Trophoblast cell (in vitro differentiated cells and primary cell): ENCODE measurements at regions not wholly inside any gene's neighbourhood (a gene's known extent, or its start where the extent isn't known, plus 50 kb on each side); places are given as distances from the start of the nearest gene placed in this dataset.

Experiments
- DNase-seq, 2 donors: peaks; one replicate each; pipeline ENCODE4 v3.0.0-alpha.2; 2016
- H2AFZ ChIP-seq: 2 replicates; pipeline ENCODE4 v1.6.1; 2013; ENCODE audit warnings: low read length, moderate library complexity, mild to moderate bottlenecking; ENCODE audit not compliant: insufficient read depth, poor library complexity
- H2AK5ac ChIP-seq: 2 replicates; pipeline ENCODE4 v1.6.1; 2013; ENCODE audit warnings: mild to moderate bottlenecking, low read length
- H2BK120ac ChIP-seq: 2 replicates; pipeline ENCODE4 v1.6.1; 2013; ENCODE audit warnings: low read length, mild to moderate bottlenecking, moderate library complexity; ENCODE audit not compliant: insufficient read depth, poor library complexity
- H2BK12ac ChIP-seq: 2 replicates; pipeline ENCODE4 v1.6.1; 2013; ENCODE audit warnings: mild to moderate bottlenecking, low read length, moderate library complexity
- H2BK5ac ChIP-seq: 2 replicates; pipeline ENCODE4 v1.6.1; 2013; ENCODE audit warnings: low read length, low read depth, moderate library complexity, mild to moderate bottlenecking; ENCODE audit not compliant: poor library complexity
- H3K14ac ChIP-seq: 2 replicates; pipeline ENCODE4 v1.6.1; 2013; ENCODE audit warnings: mild to moderate bottlenecking, low read length
- H3K18ac ChIP-seq: 2 replicates; pipeline ENCODE4 v1.6.1; 2013; ENCODE audit warnings: mild to moderate bottlenecking, low read length
- H3K23ac ChIP-seq: 2 replicates; pipeline ENCODE4 v1.6.1; 2013; ENCODE audit warnings: low read length
- H3K27ac ChIP-seq: 2 replicates; pipeline ENCODE4 v1.5.1; 2013; ENCODE audit warnings: low read depth, mild to moderate bottlenecking, inconsistent platforms, low read length, moderate library complexity
- H3K27me3 ChIP-seq: 2 replicates; pipeline ENCODE4 v1.6.1; 2013; ENCODE audit warnings: inconsistent platforms, mild to moderate bottlenecking, low read length, moderate library complexity; ENCODE audit not compliant: insufficient read depth
- H3K36me3 ChIP-seq, 2 experiments: 1 replicate in 1 of 2; 2 replicates in 1 of 2; pipeline ENCODE4 v1.6.1; 2013; ENCODE audit warnings: low read length in 2 of 2, mild to moderate bottlenecking in 2 of 2, moderate library complexity in 1 of 2; ENCODE audit not compliant: insufficient read depth in 2 of 2, control insufficient read depth in 1 of 2
- H3K4ac ChIP-seq: 2 replicates; pipeline ENCODE4 v1.6.1; 2013; ENCODE audit warnings: low read depth, mild to moderate bottlenecking, low read length, moderate library complexity
- H3K4me1 ChIP-seq, 2 experiments: 1 replicate in 1 of 2; 2 replicates in 1 of 2; pipeline ENCODE4 v1.6.1; 2013; ENCODE audit warnings: low read length in 2 of 2, mild to moderate bottlenecking in 2 of 2, moderate library complexity in 1 of 2; ENCODE audit not compliant: insufficient read depth in 2 of 2, control insufficient read depth in 1 of 2
- H3K4me2 ChIP-seq: 2 replicates; pipeline ENCODE4 v1.6.1; 2013; ENCODE audit warnings: inconsistent platforms, mild to moderate bottlenecking, low read length, moderate library complexity
- H3K4me3 ChIP-seq: 2 replicates; pipeline ENCODE4 v1.5.1; 2013; ENCODE audit warnings: mild to moderate bottlenecking, low read depth, low read length, inconsistent platforms
- H3K79me1 ChIP-seq: one replicate; pipeline ENCODE4 v1.6.1; 2013; ENCODE audit warnings: low read length
- H3K79me2 ChIP-seq: 2 replicates; pipeline ENCODE4 v1.6.1; 2013; ENCODE audit warnings: low read length, mild to moderate bottlenecking; ENCODE audit not compliant: control insufficient read depth, insufficient read depth, poor library complexity
- H3K9ac ChIP-seq: 2 replicates; pipeline ENCODE4 v1.6.1; 2013; ENCODE audit warnings: mild to moderate bottlenecking, low read length
- H3K9me3 ChIP-seq: 2 replicates; pipeline ENCODE4 v1.6.1; 2013; ENCODE audit warnings: low read depth, mild to moderate bottlenecking, control low read depth, inconsistent platforms, low read length; ENCODE audit not compliant: insufficient read depth
- H4K12ac ChIP-seq: 2 replicates; pipeline ENCODE4 v1.6.1; 2013; ENCODE audit warnings: low read depth, mild to moderate bottlenecking, low read length, moderate library complexity
- H4K8ac ChIP-seq: 2 replicates; pipeline ENCODE4 v1.6.1; 2013; ENCODE audit warnings: low read depth, mild to moderate bottlenecking, low read length, moderate library complexity
- H4K91ac ChIP-seq: one replicate; pipeline ENCODE4 v1.6.1; 2013; ENCODE audit warnings: low read depth, mild to moderate bottlenecking, low read length, moderate library complexity
- WGBS: extraction: QIAGEN DNeasy Blood & Tissue Kit; methylation state at CpG from one replicate; pipeline ENCODE4 v1.1.7; 2013; ENCODE audit warnings: missing lambda C conversion rate; ENCODE audit not compliant: insufficient read length, insufficient coverage; ENCODE audit errors: extremely low coverage; 5-methylcytosine and 5-hydroxymethylcytosine counted together

- Histone ChIP-seq H2AK5ac (no peak overlapping the region), H3K36me3 (no peaks in the 10 kb centered on the region), H2BK120ac (no peak overlapping the region), H4K12ac (no peak overlapping the region), H3K18ac (no peak overlapping the region), H3K4ac (no peak overlapping the region), H3K27me3 (no peaks in the 10 kb centered on the region), H3K4me3 (no peak overlapping the region), H3K23ac (no peak overlapping the region), H3K9ac (no peak overlapping the region), H3K27ac (no peak overlapping the region), H3K14ac (no peak overlapping the region), H4K8ac (no peak overlapping the region), H3K79me2 (no peaks in the 10 kb centered on the region), H3K9me3 (no peaks in the 10 kb centered on the region), H3K4me1 (no peaks in the 10 kb centered on the region), H2BK12ac (no peak overlapping the region), H2AFZ (no peak overlapping the region), H4K91ac (no peak overlapping the region), H2BK5ac (no peak overlapping the region), H3K79me1 (no peaks in the 10 kb centered on the region), H3K4me2 (no peak overlapping the region)
- no peak for DNase-seq
- WGBS = no CpG with 5 or more reads among the region's 1 CpG
Observed at GRCh38 chr3:83706669-83707068, 1252.1 kb upstream of the CADM2 start.

GRCh38 chr3:83715307-83715706, 1243.5 kb upstream of the CADM2 start:
- Histone ChIP-seq H2AK5ac (no peak overlapping the region), H3K79me2 (no peaks in the 10 kb centered on the region), H3K4me2 (no peak overlapping the region), H3K27me3 (no peaks in the 10 kb centered on the region), H3K4me1 (no peaks in the 10 kb centered on the region), H4K91ac (no peak overlapping the region), H2AFZ (no peak overlapping the region), H3K79me1 (no peaks in the 10 kb centered on the region), H3K18ac (no peak overlapping the region), H3K14ac (no peak overlapping the region), H2BK12ac (no peak overlapping the region), H4K12ac (no peak overlapping the region), H3K36me3 (no peaks in the 10 kb centered on the region), H2BK120ac (no peak overlapping the region), H3K4ac (no peak overlapping the region), H2BK5ac (no peak overlapping the region), H3K9ac (no peak overlapping the region), H3K27ac (no peak overlapping the region), H3K23ac (no peak overlapping the region), H3K4me3 (no peak overlapping the region), H4K8ac (no peak overlapping the region), H3K9me3 (no peaks in the 10 kb centered on the region)
- peak in 1 of 2 donors; percentile 69 for DNase-seq
- WGBS = no CpG with 5 or more reads among the region's 5 CpGs

GRCh38 chr3:83729576-83729975, 1229.2 kb upstream of the CADM2 start:
- Histone ChIP-seq H3K4me2 (no peak overlapping the region), H3K23ac (no peak overlapping the region), H3K9ac (no peak overlapping the region), H3K4me3 (no peak overlapping the region), H2AFZ (no peak overlapping the region), H2AK5ac (no peak overlapping the region), H3K79me1 (no peaks in the 10 kb centered on the region), H2BK120ac (no peak overlapping the region), H3K18ac (no peak overlapping the region), H3K14ac (no peak overlapping the region), H4K91ac (no peak overlapping the region), H3K4ac (no peak overlapping the region), H3K4me1 (no peaks in the 10 kb centered on the region), H4K12ac (no peak overlapping the region), H3K79me2 (no peaks in the 10 kb centered on the region), H2BK12ac (no peak overlapping the region), H3K27me3 (no peaks in the 10 kb centered on the region), H4K8ac (no peak overlapping the region), H3K9me3 (peaks cover 1% of the 10 kb centered on the region), H3K27ac (no peak overlapping the region), H2BK5ac (no peak overlapping the region), H3K36me3 (no peaks in the 10 kb centered on the region)
- no CpG with 5 or more reads among the region's 1 CpG for WGBS
- DNase-seq = no peak

- WGBS = no CpG with 5 or more reads among the region's 4 CpGs
- H4K12ac ChIP-seq = no peak overlapping the region
Observed at GRCh38 chr3:83734656-83735055, 1224.1 kb upstream of the CADM2 start.

More at GRCh38 chr3:83734656-83735055, 1224.1 kb upstream of the CADM2 start:
- no peak overlapping the region for H3K4me2 ChIP-seq
- H3K4me3 ChIP-seq = no peak overlapping the region
- no peak overlapping the region for H2BK12ac ChIP-seq
- no peak overlapping the region for H3K14ac ChIP-seq
- no peaks in the 10 kb centered on the region for H3K79me1 ChIP-seq
- no peak overlapping the region for H3K27ac ChIP-seq
- H3K36me3 ChIP-seq = no peaks in the 10 kb centered on the region
- H3K4ac ChIP-seq = no peak overlapping the region
- no peak overlapping the region for H3K9ac ChIP-seq
- no peak overlapping the region for H3K23ac ChIP-seq
- H4K91ac ChIP-seq = no peak overlapping the region
- no peak overlapping the region for H4K8ac ChIP-seq
- H3K79me2 ChIP-seq = no peaks in the 10 kb centered on the region
- H2BK5ac ChIP-seq = no peak overlapping the region
- no peak overlapping the region for H3K18ac ChIP-seq
- H3K4me1 ChIP-seq = no peaks in the 10 kb centered on the region
- no peak overlapping the region for H2AFZ ChIP-seq
- H3K9me3 ChIP-seq = no peaks in the 10 kb centered on the region
- no peak overlapping the region for H2BK120ac ChIP-seq
- no peak overlapping the region for H2AK5ac ChIP-seq
- no peaks in the 10 kb centered on the region for H3K27me3 ChIP-seq
- no peak for DNase-seq
